WTC11 (cell line): ENCODE measurements at regions not wholly inside any gene's neighbourhood (a gene's known extent, or its start where the extent isn't known, plus 50 kb on each side); places are given as distances from the start of the nearest gene placed in this dataset.

ENCODE experiments used
- ATAC-seq: fragments of 200-7000 bp; cut with Tn5 transposase; 2 replicates; pipeline ENCODE4 v1.10.0; 2021; ENCODE audit warnings: mild to moderate bottlenecking, moderate library complexity
- CTCF ChIA-PET: fragments of 300-600 bp; sonication (Branson Sonifier 250); formaldehyde crosslinking; loops from one replicate; lab custom pipeline; 2021; ENCODE audit warnings: antibody characterized with exemption; lab: Charles Lee
- POLR2A ChIA-PET: fragments of 350-600 bp; sonication (Branson Sonifier 250); formaldehyde crosslinking; loops from one replicate; lab custom pipeline; 2021; ENCODE audit warnings: antibody characterized with exemption; lab: Charles Lee
- DNase-seq: peaks from one replicate; pipeline ENCODE4 v3.0.0; 2021; ENCODE audit warnings: low spot score
- H3K27ac Mint-ChIP-seq: 2 replicates; pipeline ENCODE4 v1.8.0; 2021; ENCODE audit warnings: mixed read lengths
- H3K27me3 Mint-ChIP-seq: 2 replicates; pipeline ENCODE4 v1.8.0; 2021; ENCODE audit warnings: low read depth, mild to moderate bottlenecking, moderate library complexity, mixed read lengths
- H3K36me3 Mint-ChIP-seq: 2 replicates; pipeline ENCODE4 v1.8.0; 2021; ENCODE audit warnings: mixed read lengths
- H3K4me1 Mint-ChIP-seq: 2 replicates; pipeline ENCODE4 v1.8.0; 2022; ENCODE audit warnings: mixed read lengths
- H3K4me3 Mint-ChIP-seq: 2 replicates; pipeline ENCODE4 v1.8.0; 2021; ENCODE audit warnings: mild to moderate bottlenecking, moderate library complexity, mixed read lengths
- H3K9me3 Mint-ChIP-seq: 2 replicates; pipeline ENCODE4 v1.8.0; 2021; ENCODE audit warnings: mixed read lengths
- ATF2 ChIP-seq: sonication (generic); formaldehyde crosslinking; IDR thresholded peaks from 2 replicates; pipeline ENCODE4 v1.8.1; 2022; ENCODE audit warnings: low read depth, missing genetic modification reagents, borderline replicate concordance
- CTCF ChIP-seq: fragments of 200-600 bp; IDR thresholded peaks from 2 replicates; pipeline ENCODE4 v1.8.0; 2022; ENCODE audit warnings: antibody characterized with exemption
- ELF4 ChIP-seq: sonication (generic); formaldehyde crosslinking; IDR thresholded peaks from 2 replicates; pipeline ENCODE4 v1.8.1; 2022; ENCODE audit warnings: low read depth, mild to moderate bottlenecking, moderate library complexity, missing genetic modification reagents
- FOXJ3 ChIP-seq: sonication (generic); formaldehyde crosslinking; IDR thresholded peaks from 2 replicates; pipeline ENCODE4 v1.9.0; 2021; ENCODE audit warnings: missing genetic modification reagents, mild to moderate bottlenecking, borderline replicate concordance
- GABPB1 ChIP-seq: sonication (generic); formaldehyde crosslinking; IDR thresholded peaks from 2 replicates; pipeline ENCODE4 v1.8.1; 2023; ENCODE audit warnings: mild to moderate bottlenecking, missing genetic modification reagents
- IRF1 ChIP-seq: sonication (generic); formaldehyde crosslinking; IDR thresholded peaks from 2 replicates; pipeline ENCODE4 v1.8.0; 2023; ENCODE audit warnings: missing genetic modification reagents
- JAZF1 ChIP-seq: fragments of 250-450 bp; sonication (Bioruptor Pico); IDR thresholded peaks from 2 replicates; pipeline ENCODE4 v1.9.0; 2021; ENCODE audit warnings: moderate library complexity, mild to moderate bottlenecking, inconsistent platforms
- KAT7 ChIP-seq: sonication (generic); formaldehyde crosslinking; IDR thresholded peaks from 2 replicates; pipeline ENCODE4 v1.8.1; 2023; ENCODE audit warnings: missing genetic modification reagents, mild to moderate bottlenecking, borderline replicate concordance
- MYBL2 ChIP-seq: sonication (generic); formaldehyde crosslinking; IDR thresholded peaks from 2 replicates; pipeline ENCODE4 v1.8.1; 2023; ENCODE audit warnings: mild to moderate bottlenecking, moderate library complexity, missing genetic modification reagents
- NFE2L1 ChIP-seq: sonication (generic); formaldehyde crosslinking; IDR thresholded peaks from 2 replicates; pipeline ENCODE4 v1.8.1; 2023; ENCODE audit warnings: missing genetic modification reagents
- OVOL2 ChIP-seq: fragments of 250-450 bp; sonication (Bioruptor Pico); IDR thresholded peaks from 2 replicates; pipeline ENCODE4 v1.9.0; 2021; ENCODE audit warnings: mild to moderate bottlenecking, borderline replicate concordance
- PRRX2 ChIP-seq: fragments of 250-450 bp; sonication (Bioruptor Pico); IDR thresholded peaks from 2 replicates; pipeline ENCODE4 v1.8.0; 2021; ENCODE audit warnings: mild to moderate bottlenecking
- SOX15 ChIP-seq: fragments of 250-450 bp; sonication (Bioruptor Pico); IDR thresholded peaks from 2 replicates; pipeline ENCODE4 v1.9.0; 2021; ENCODE audit warnings: mild to moderate bottlenecking
- SP1 ChIP-seq: sonication (generic); formaldehyde crosslinking; conservative IDR thresholded peaks from 2 replicates; pipeline ENCODE4 v1.8.1; 2022; ENCODE audit warnings: missing genetic modification reagents
- ZBTB21 ChIP-seq: sonication (generic); formaldehyde crosslinking; IDR thresholded peaks from 2 replicates; pipeline ENCODE4 v1.8.1; 2023; ENCODE audit warnings: mild to moderate bottlenecking, missing genetic modification reagents, borderline replicate concordance
- ZMAT4 ChIP-seq: fragments of 250-450 bp; sonication (Bioruptor Pico); IDR thresholded peaks from 2 replicates; pipeline ENCODE4 v1.9.0; 2021; ENCODE audit warnings: mild to moderate bottlenecking
- ZNF396 ChIP-seq: fragments of 250-450 bp; sonication (Bioruptor Pico); IDR thresholded peaks from 2 replicates; pipeline ENCODE4 v1.8.0; 2021; ENCODE audit warnings: mild to moderate bottlenecking, moderate library complexity, borderline replicate concordance
- ZNF416 ChIP-seq: fragments of 250-450 bp; sonication (Bioruptor Pico); IDR thresholded peaks from 2 replicates; pipeline ENCODE4 v1.9.0; 2021; ENCODE audit warnings: mild to moderate bottlenecking, inconsistent platforms
- ZNF532 ChIP-seq: fragments of 250-450 bp; sonication (Bioruptor Pico); IDR thresholded peaks from 2 replicates; pipeline ENCODE4 v1.9.0; 2021; ENCODE audit warnings: mild to moderate bottlenecking, borderline replicate concordance
- ZNF671 ChIP-seq: fragments of 250-450 bp; sonication (Bioruptor Pico); IDR thresholded peaks from 2 replicates; pipeline ENCODE4 v1.8.0; 2021; ENCODE audit warnings: mild to moderate bottlenecking

- no peak overlapping the region for H3K4me3 Mint-ChIP-seq
- peaks cover 18% of the 10 kb centered on the region for H3K36me3 Mint-ChIP-seq
- no peaks in the 10 kb centered on the region for H3K27me3 Mint-ChIP-seq
- DNase-seq = no peak
- no peak for TF ChIP-seq ZNF416
- no peak for TF ChIP-seq ZNF671 (CRISPR knock-in tag)
- TF ChIP-seq PRRX2 (CRISPR knock-in tag) = no peak
- TF ChIP-seq GABPB1 = no peak
- TF ChIP-seq ZNF396 (CRISPR knock-in tag) = no peak
- TF ChIP-seq OVOL2 (CRISPR knock-in tag) = no peak
- TF ChIP-seq ZMAT4 = no peak
- no peak for TF ChIP-seq IRF1 (CRISPR knock-in tag)
- TF ChIP-seq ZNF532 (CRISPR knock-in tag) = no peak
- no peak for TF ChIP-seq MYBL2 (CRISPR knock-in tag)
- TF ChIP-seq ATF2 (CRISPR knock-in tag) = no peak
- TF ChIP-seq SOX15 (CRISPR knock-in tag) = no peak
- no peak for TF ChIP-seq NFE2L1 (CRISPR knock-in tag)
- TF ChIP-seq KAT7 (CRISPR knock-in tag) = no peak
- no peak for TF ChIP-seq CTCF
- no peak for TF ChIP-seq ELF4 (CRISPR knock-in tag)
- TF ChIP-seq JAZF1 (CRISPR knock-in tag) = no peak
- no peak for ATAC-seq
- no peak overlapping the region for H3K27ac Mint-ChIP-seq
- H3K4me1 Mint-ChIP-seq = no peaks in the 10 kb centered on the region
- POLR2A ChIA-PET = no interaction called here
- peaks cover 25% of the 10 kb centered on the region for H3K9me3 Mint-ChIP-seq
- CTCF ChIA-PET = no interaction called here
Observed at GRCh38 chr14:43140453-43140852, 1366.6 kb downstream of the FSCB start.

- no peak for ATAC-seq
- Mint-ChIP-seq H3K9me3 (peaks cover 48% of the 10 kb centered on the region), H3K36me3 (peaks cover 28% of the 10 kb centered on the region), H3K27me3 (no peaks in the 10 kb centered on the region), H3K27ac (no peak overlapping the region), H3K4me3 (no peak overlapping the region), H3K4me1 (no peaks in the 10 kb centered on the region)
- POLR2A ChIA-PET = no interaction called here
- no peak for DNase-seq
- TF ChIP-seq SP1 (CRISPR knock-in tag) (no peak), FOXJ3 (CRISPR knock-in tag) (no peak), ZBTB21 (CRISPR knock-in tag) (no peak), GABPB1 (no peak)
- CTCF ChIA-PET = no interaction called here
Observed at GRCh38 chr14:43135877-43136411, 1371.1 kb downstream of the FSCB start.
